ENCODE measurements at regions not wholly inside any gene's neighbourhood (a gene's known extent, or its start where the extent isn't known, plus 50 kb on each side); places are given as distances from the start of the nearest gene placed in this dataset.

DNA sequence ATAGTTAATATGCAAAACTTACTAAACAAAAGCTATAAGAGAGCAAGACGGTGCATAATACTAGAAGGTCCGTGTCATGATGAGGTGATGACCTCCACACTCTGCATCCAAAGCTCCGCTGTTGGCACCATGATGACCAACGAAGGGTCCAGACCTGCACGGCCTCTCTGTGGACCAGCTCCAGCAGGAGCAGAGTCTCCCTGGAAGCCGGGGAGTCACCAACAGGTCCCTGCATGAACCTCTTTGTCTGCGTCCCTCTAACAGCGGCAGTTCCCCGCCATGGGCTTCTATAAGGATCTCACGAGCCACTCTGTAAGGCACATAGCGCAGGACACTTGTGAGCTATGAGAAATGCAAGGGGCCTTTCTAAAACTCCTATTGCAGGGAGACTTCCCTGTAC, 517.3 kb downstream of the BRD1 start:
- Histone ChIP-seq H3K4me3 (no peak overlapping the region), H3F3A (replicated peaks; ENCODE audit: low read depth) (no peaks in the 10 kb centered on the region), H3K79me2 (replicated peaks; ENCODE audit: insufficient read depth) (no peaks in the 10 kb centered on the region), H3K4me2 (no peak overlapping the region), H3K4me1 (ENCODE audit: insufficient read depth) (no peaks in the 10 kb centered on the region), H3K27ac (ENCODE audit: low read depth) (no peak overlapping the region), H2AFZ (no peak overlapping the region), H4K20me1 (replicated peaks; ENCODE audit: insufficient read depth) (no peaks in the 10 kb centered on the region), H3K27me3 (ENCODE audit: insufficient read depth) (no peaks in the 10 kb centered on the region), H3K9me2 (ENCODE audit: insufficient read depth) (no peaks in the 10 kb centered on the region), H3K36me3 (ENCODE audit: insufficient read depth) (no peaks in the 10 kb centered on the region)
- DNase-seq (ENCODE audit: low spot score) (no peak), ATAC-seq (no peak)
- TF ChIP-seq JUNB (IDR thresholded peaks at IDR 0.05; ENCODE audit: unreplicated experiment) = no peak
- no peaks in the 10 kb centered on the region for H3K36me3 Mint-ChIP-seq (ENCODE audit: low read depth)
- H3K4me3 Mint-ChIP-seq = no peak overlapping the region
- H3K27me3 Mint-ChIP-seq (ENCODE audit: insufficient read depth, low read depth, poor library complexity) = peaks cover 10% of the 10 kb centered on the region
- no peaks in the 10 kb centered on the region for H3K4me1 Mint-ChIP-seq
- H3K9me3 Mint-ChIP-seq = no peaks in the 10 kb centered on the region
- H3K27ac Mint-ChIP-seq = no peak overlapping the region

DNA sequence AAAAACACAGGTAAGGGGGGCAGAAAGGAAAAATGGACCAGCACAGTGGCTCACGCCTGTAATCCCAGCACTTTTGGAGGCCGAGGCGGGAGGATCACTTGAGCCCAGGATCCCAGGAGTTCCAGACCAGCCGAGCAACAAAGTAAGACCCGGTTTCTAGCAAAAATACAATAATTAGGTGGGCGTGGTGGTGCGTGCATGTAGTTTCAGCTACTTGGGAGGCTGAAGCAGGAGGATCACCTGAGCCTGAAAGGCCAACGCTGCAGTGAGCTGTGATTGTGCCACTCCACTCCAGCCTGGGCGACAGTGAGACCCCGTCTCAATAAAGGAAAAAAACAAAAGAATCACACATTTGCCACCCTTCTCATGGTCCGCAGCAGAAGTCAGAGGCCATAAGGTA, 519.4 kb downstream of the BRD1 start:
- no peaks in the 10 kb centered on the region for H3K9me2 ChIP-seq (ENCODE audit: insufficient read depth)
- DNase-seq (ENCODE audit: low spot score) (no peak), ATAC-seq (no peak)
- H3K79me2 ChIP-seq (replicated peaks; ENCODE audit: insufficient read depth) = no peaks in the 10 kb centered on the region
- H4K20me1 ChIP-seq (replicated peaks; ENCODE audit: insufficient read depth) = no peaks in the 10 kb centered on the region
- no peaks in the 10 kb centered on the region for H3F3A ChIP-seq (replicated peaks; ENCODE audit: low read depth)
- no peak overlapping the region for H3K4me2 ChIP-seq
- H3K4me3 ChIP-seq = no peak overlapping the region
- H3K27ac ChIP-seq (ENCODE audit: low read depth) = no peak overlapping the region
- no peaks in the 10 kb centered on the region for H3K27me3 ChIP-seq (ENCODE audit: insufficient read depth)
- Mint-ChIP-seq H3K27ac (no peak overlapping the region), H3K4me1 (no peaks in the 10 kb centered on the region), H3K4me3 (no peak overlapping the region), H3K9me3 (no peaks in the 10 kb centered on the region), H3K27me3 (ENCODE audit: insufficient read depth, low read depth, poor library complexity) (peaks cover 10% of the 10 kb centered on the region), H3K36me3 (ENCODE audit: low read depth) (no peaks in the 10 kb centered on the region)
- no peaks in the 10 kb centered on the region for H3K4me1 ChIP-seq (ENCODE audit: insufficient read depth)
- H2AFZ ChIP-seq = no peak overlapping the region
- H3K36me3 ChIP-seq (ENCODE audit: insufficient read depth) = no peaks in the 10 kb centered on the region
- TF ChIP-seq ZNF114 (CRISPR knock-in tag; IDR thresholded peaks at IDR 0.05) = no peak
- no peak for TF ChIP-seq EZH2phosphoT487 (IDR thresholded peaks at IDR 0.05; ENCODE audit: unreplicated experiment)
- TF ChIP-seq POLR2AphosphoS5 (IDR thresholded peaks at IDR 0.05; ENCODE audit: low read depth) = no peak
- TF ChIP-seq, protein P1, sequence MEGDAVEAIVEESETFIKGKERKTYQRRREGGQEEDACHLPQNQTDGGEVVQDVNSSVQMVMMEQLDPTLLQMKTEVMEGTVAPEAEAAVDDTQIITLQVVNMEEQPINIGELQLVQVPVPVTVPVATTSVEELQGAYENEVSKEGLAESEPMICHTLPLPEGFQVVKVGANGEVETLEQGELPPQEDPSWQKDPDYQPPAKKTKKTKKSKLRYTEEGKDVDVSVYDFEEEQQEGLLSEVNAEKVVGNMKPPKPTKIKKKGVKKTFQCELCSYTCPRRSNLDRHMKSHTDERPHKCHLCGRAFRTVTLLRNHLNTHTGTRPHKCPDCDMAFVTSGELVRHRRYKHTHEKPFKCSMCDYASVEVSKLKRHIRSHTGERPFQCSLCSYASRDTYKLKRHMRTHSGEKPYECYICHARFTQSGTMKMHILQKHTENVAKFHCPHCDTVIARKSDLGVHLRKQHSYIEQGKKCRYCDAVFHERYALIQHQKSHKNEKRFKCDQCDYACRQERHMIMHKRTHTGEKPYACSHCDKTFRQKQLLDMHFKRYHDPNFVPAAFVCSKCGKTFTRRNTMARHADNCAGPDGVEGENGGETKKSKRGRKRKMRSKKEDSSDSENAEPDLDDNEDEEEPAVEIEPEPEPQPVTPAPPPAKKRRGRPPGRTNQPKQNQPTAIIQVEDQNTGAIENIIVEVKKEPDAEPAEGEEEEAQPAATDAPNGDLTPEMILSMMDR (conservative IDR thresholded peaks at IDR 0.05; ENCODE audit: low read depth in 2 of 2) = no peak
- no peak for TF ChIP-seq STAT1 (IDR thresholded peaks at IDR 0.05; ENCODE audit: unreplicated experiment)
- TF ChIP-seq ZNF331 (CRISPR knock-in tag; IDR thresholded peaks at IDR 0.05; ENCODE audit: low read depth) = no peak
- TF ChIP-seq, protein P2, sequence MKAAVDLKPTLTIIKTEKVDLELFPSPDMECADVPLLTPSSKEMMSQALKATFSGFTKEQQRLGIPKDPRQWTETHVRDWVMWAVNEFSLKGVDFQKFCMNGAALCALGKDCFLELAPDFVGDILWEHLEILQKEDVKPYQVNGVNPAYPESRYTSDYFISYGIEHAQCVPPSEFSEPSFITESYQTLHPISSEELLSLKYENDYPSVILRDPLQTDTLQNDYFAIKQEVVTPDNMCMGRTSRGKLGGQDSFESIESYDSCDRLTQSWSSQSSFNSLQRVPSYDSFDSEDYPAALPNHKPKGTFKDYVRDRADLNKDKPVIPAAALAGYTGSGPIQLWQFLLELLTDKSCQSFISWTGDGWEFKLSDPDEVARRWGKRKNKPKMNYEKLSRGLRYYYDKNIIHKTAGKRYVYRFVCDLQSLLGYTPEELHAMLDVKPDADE (IDR thresholded peaks at IDR 0.05) = no peak
- TF ChIP-seq EZH2 (IDR thresholded peaks at IDR 0.05; ENCODE audit: low read depth, unreplicated experiment) = no peak
- TF ChIP-seq JUNB (IDR thresholded peaks at IDR 0.05; ENCODE audit: unreplicated experiment) = no peak
- TF ChIP-seq CREB1 (CRISPR knock-in tag; IDR thresholded peaks at IDR 0.05; ENCODE audit: low read depth) = no peak
- TF ChIP-seq, protein P3, sequence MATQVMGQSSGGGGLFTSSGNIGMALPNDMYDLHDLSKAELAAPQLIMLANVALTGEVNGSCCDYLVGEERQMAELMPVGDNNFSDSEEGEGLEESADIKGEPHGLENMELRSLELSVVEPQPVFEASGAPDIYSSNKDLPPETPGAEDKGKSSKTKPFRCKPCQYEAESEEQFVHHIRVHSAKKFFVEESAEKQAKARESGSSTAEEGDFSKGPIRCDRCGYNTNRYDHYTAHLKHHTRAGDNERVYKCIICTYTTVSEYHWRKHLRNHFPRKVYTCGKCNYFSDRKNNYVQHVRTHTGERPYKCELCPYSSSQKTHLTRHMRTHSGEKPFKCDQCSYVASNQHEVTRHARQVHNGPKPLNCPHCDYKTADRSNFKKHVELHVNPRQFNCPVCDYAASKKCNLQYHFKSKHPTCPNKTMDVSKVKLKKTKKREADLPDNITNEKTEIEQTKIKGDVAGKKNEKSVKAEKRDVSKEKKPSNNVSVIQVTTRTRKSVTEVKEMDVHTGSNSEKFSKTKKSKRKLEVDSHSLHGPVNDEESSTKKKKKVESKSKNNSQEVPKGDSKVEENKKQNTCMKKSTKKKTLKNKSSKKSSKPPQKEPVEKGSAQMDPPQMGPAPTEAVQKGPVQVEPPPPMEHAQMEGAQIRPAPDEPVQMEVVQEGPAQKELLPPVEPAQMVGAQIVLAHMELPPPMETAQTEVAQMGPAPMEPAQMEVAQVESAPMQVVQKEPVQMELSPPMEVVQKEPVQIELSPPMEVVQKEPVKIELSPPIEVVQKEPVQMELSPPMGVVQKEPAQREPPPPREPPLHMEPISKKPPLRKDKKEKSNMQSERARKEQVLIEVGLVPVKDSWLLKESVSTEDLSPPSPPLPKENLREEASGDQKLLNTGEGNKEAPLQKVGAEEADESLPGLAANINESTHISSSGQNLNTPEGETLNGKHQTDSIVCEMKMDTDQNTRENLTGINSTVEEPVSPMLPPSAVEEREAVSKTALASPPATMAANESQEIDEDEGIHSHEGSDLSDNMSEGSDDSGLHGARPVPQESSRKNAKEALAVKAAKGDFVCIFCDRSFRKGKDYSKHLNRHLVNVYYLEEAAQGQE (IDR thresholded peaks at IDR 0.05; ENCODE audit: unreplicated experiment) = no peak

Measured in GM23338 (cell line).